ENCODE measurements at regions not wholly inside any gene's neighbourhood (a gene's known extent, or its start where the extent isn't known, plus 50 kb on each side); places are given as distances from the start of the nearest gene placed in this dataset.

DNA sequence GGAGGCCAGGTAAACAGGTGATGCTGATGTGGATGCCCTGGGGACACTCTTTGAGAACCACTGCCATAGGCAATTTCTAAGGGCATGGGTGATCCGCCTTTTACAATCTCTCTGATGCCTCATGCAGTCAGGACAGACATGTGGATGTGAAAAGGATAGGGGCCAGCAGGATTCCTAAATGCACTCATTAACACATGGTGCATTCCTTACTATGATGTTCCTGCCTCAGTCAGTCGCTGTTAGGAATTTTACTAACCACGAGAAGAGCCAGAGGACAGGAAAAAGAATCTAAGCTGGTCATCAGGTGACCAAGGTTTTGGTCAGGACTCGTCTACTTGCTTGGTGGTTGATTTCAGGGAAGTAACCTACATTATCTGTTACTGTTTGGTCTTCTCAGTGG lies 191.0 kb downstream of the ARL4C start:
- peak; percentile 43 for DNase-seq (ENCODE audit: low read depth)
- H3K4me3 ChIP-seq (ENCODE audit: low read depth, low read length): no peak overlapping the region
- TF ChIP-seq, protein P1, sequence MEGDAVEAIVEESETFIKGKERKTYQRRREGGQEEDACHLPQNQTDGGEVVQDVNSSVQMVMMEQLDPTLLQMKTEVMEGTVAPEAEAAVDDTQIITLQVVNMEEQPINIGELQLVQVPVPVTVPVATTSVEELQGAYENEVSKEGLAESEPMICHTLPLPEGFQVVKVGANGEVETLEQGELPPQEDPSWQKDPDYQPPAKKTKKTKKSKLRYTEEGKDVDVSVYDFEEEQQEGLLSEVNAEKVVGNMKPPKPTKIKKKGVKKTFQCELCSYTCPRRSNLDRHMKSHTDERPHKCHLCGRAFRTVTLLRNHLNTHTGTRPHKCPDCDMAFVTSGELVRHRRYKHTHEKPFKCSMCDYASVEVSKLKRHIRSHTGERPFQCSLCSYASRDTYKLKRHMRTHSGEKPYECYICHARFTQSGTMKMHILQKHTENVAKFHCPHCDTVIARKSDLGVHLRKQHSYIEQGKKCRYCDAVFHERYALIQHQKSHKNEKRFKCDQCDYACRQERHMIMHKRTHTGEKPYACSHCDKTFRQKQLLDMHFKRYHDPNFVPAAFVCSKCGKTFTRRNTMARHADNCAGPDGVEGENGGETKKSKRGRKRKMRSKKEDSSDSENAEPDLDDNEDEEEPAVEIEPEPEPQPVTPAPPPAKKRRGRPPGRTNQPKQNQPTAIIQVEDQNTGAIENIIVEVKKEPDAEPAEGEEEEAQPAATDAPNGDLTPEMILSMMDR (conservative IDR thresholded peaks at IDR 0.05; ENCODE audit: low read depth, low read length): no peak

- TF ChIP-seq, protein P1 (conservative IDR thresholded peaks at IDR 0.05; ENCODE audit: low read depth, low read length): no peak
- peak; percentile 59 for DNase-seq (ENCODE audit: low read depth)
- no peak overlapping the region for H3K4me3 ChIP-seq (ENCODE audit: low read depth, low read length)
Observed at GRCh38 chr2:234304950-234305349, 191.9 kb downstream of the ARL4C start.

DNA sequence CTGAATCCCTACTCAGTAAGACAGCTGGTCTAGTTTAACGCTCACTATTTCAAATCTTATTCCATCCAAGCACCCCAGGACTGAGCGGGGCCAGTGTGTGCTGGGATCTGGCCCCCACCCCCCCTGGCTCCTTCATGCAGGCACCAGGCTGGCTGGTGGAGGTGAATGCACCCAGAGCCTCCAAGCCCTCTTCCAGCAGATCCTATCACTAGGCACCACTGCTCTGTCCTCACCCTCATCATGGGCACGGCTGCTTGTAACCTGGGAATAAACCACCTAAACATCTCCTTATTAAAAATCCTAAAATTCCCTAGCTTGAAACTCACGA lies 194.3 kb downstream of the ARL4C start:
- no peak for DNase-seq (ENCODE audit: low read depth)
- no peak overlapping the region for H3K4me3 ChIP-seq (ENCODE audit: low read depth, low read length)
- TF ChIP-seq, protein P1 (conservative IDR thresholded peaks at IDR 0.05; ENCODE audit: low read depth, low read length): no peak

GRCh38 chr2:234300932-234301823 lies 195.7 kb downstream of the ARL4C start:
- DNase-seq (ENCODE audit: low read depth): no peak
- TF ChIP-seq, protein P1 (conservative IDR thresholded peaks at IDR 0.05; ENCODE audit: low read depth, low read length): no peak
- no peak overlapping the region for H3K4me3 ChIP-seq (ENCODE audit: low read depth, low read length)

DNA sequence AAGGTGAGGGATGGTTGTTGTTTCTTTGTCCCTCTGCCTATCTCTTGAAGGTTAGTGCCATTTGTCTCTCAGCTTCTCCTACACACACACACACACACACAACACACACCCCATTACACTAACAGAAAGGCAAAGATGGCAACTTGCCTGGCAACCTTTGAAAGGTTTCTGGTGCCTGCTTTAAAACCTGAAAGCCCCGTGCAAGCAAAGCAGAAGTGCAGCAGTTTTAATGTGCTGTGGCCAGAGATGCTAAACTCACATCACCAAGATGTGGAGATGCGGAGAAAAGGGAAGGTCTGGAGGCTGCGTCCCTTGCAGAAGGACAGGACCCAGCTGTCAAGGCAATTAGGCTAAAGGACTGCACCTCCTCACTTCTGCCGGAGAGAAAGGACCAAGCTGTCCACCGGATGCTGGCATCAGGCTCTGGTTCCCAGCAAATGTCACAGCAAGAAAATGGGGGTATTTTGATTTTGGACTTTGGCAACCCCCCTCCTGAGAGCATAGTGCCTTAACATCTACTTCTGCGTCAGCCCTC lies 196.4 kb downstream of the ARL4C start:
- no peak overlapping the region for H3K4me3 ChIP-seq (ENCODE audit: low read depth, low read length)

GRCh38 chr2:234298918-234299317 lies 198.0 kb downstream of the ARL4C start:
- TF ChIP-seq, protein P1 (conservative IDR thresholded peaks at IDR 0.05; ENCODE audit: low read depth, low read length): no peak
- DNase-seq (ENCODE audit: low read depth): no peak

More for the DNA sequence above, 196.4 kb downstream of the ARL4C start:
- TF ChIP-seq, protein P1 (conservative IDR thresholded peaks at IDR 0.05; ENCODE audit: low read depth, low read length): no peak
- no peak for DNase-seq (ENCODE audit: low read depth)

GRCh38 chr2:234296991-234297390 lies 199.9 kb downstream of the ARL4C start:
- TF ChIP-seq, protein P1 (conservative IDR thresholded peaks at IDR 0.05; ENCODE audit: low read depth, low read length): no peak
- H3K4me3 ChIP-seq (ENCODE audit: low read depth, low read length): no peak overlapping the region
- no peak for DNase-seq (ENCODE audit: low read depth)

More at GRCh38 chr2:234298918-234299317, 198.0 kb downstream of the ARL4C start:
- no peak overlapping the region for H3K4me3 ChIP-seq (ENCODE audit: low read depth, low read length)
